ENCODE measurements at regions not wholly inside any gene's neighbourhood (a gene's known extent, or its start where the extent isn't known, plus 50 kb on each side); places are given as distances from the start of the nearest gene placed in this dataset.
"Not testable (repeated sequence)": the region's sequence is repeated elsewhere in the genome, so short reads cannot be mapped to it uniquely, and the experiment has no call there.

- TF ChIP-seq POLR2A, EP300, POLR2AphosphoS5 (IDR thresholded peaks at IDR 0.05): not testable (repeated sequence)
- TF ChIP-seq, protein P1, sequence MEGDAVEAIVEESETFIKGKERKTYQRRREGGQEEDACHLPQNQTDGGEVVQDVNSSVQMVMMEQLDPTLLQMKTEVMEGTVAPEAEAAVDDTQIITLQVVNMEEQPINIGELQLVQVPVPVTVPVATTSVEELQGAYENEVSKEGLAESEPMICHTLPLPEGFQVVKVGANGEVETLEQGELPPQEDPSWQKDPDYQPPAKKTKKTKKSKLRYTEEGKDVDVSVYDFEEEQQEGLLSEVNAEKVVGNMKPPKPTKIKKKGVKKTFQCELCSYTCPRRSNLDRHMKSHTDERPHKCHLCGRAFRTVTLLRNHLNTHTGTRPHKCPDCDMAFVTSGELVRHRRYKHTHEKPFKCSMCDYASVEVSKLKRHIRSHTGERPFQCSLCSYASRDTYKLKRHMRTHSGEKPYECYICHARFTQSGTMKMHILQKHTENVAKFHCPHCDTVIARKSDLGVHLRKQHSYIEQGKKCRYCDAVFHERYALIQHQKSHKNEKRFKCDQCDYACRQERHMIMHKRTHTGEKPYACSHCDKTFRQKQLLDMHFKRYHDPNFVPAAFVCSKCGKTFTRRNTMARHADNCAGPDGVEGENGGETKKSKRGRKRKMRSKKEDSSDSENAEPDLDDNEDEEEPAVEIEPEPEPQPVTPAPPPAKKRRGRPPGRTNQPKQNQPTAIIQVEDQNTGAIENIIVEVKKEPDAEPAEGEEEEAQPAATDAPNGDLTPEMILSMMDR (IDR thresholded peaks at IDR 0.05): not testable (repeated sequence)
Observed at GRCh38 chr22:23443905-23444304, 136.2 kb downstream of the IGLL1 start.

Data from sigmoid colon (tissue), 4 donors.